ENCODE measurements at regions not wholly inside any gene's neighbourhood (a gene's known extent, or its start where the extent isn't known, plus 50 kb on each side); places are given as distances from the start of the nearest gene placed in this dataset.

GRCh38 chrX:5802391-5802790 is 426.3 kb downstream of the NLGN4X start:
- no peak for DNase-seq
- Histone ChIP-seq H3K9me3 (no peaks in the 10 kb centered on the region), H3K27me3 (no peaks in the 10 kb centered on the region), H3K4me1 (no peaks in the 10 kb centered on the region), H3K4me3 (no peak overlapping the region), H3K27ac (no peak overlapping the region), H3K36me3 (no peaks in the 10 kb centered on the region)
- intact Hi-C loops (cut with DNase I; ENCODE audit: low total_unique reads): no loop called here
- no peak for TF ChIP-seq CTCF (IDR thresholded peaks at IDR 0.05)
- no peak for TF ChIP-seq POLR2A (IDR thresholded peaks at IDR 0.05)

GRCh38 chrX:5791721-5792120 is 436.9 kb downstream of the NLGN4X start:
- no peak overlapping the region for H3K27ac ChIP-seq
- H3K36me3 ChIP-seq: no peaks in the 10 kb centered on the region
- no peak for TF ChIP-seq CTCF (IDR thresholded peaks at IDR 0.05)
- no peak for TF ChIP-seq POLR2A (IDR thresholded peaks at IDR 0.05)
- intact Hi-C loops (cut with DNase I; ENCODE audit: low total_unique reads): no loop called here
- no peak overlapping the region for H3K4me3 ChIP-seq
- no peaks in the 10 kb centered on the region for H3K4me1 ChIP-seq
- H3K27me3 ChIP-seq: no peaks in the 10 kb centered on the region
- no peaks in the 10 kb centered on the region for H3K9me3 ChIP-seq
- no peak for DNase-seq

GRCh38 chrX:5788910-5789309 is 439.8 kb downstream of the NLGN4X start:
- Histone ChIP-seq H3K36me3 (no peaks in the 10 kb centered on the region), H3K27me3 (no peaks in the 10 kb centered on the region), H3K27ac (no peak overlapping the region), H3K4me3 (no peak overlapping the region), H3K9me3 (no peaks in the 10 kb centered on the region), H3K4me1 (no peaks in the 10 kb centered on the region)
- intact Hi-C loops (cut with DNase I; ENCODE audit: low total_unique reads): no loop called here
- TF ChIP-seq CTCF (IDR thresholded peaks at IDR 0.05) (no peak), POLR2A (IDR thresholded peaks at IDR 0.05) (no peak)
- DNase-seq: no peak

- H3K27me3 ChIP-seq: no peaks in the 10 kb centered on the region
- no peak overlapping the region for H3K4me3 ChIP-seq
- TF ChIP-seq POLR2A (IDR thresholded peaks at IDR 0.05) (no peak), CTCF (IDR thresholded peaks at IDR 0.05) (no peak)
- no peaks in the 10 kb centered on the region for H3K9me3 ChIP-seq
- intact Hi-C loops (cut with DNase I; ENCODE audit: low total_unique reads): no loop called here
- DNase-seq: no peak
- H3K4me1 ChIP-seq: no peaks in the 10 kb centered on the region
- no peaks in the 10 kb centered on the region for H3K36me3 ChIP-seq
- H3K27ac ChIP-seq: no peak overlapping the region
Measured at GRCh38 chrX:5780821-5781220, 447.8 kb downstream of the NLGN4X start.

- intact Hi-C loops (cut with DNase I; ENCODE audit: low total_unique reads): no loop called here
- no peaks in the 10 kb centered on the region for H3K4me1 ChIP-seq
- H3K27me3 ChIP-seq: no peaks in the 10 kb centered on the region
- TF ChIP-seq CTCF (IDR thresholded peaks at IDR 0.05): no peak
- TF ChIP-seq POLR2A (IDR thresholded peaks at IDR 0.05): no peak
- no peak overlapping the region for H3K27ac ChIP-seq
- no peak overlapping the region for H3K4me3 ChIP-seq
- H3K9me3 ChIP-seq: no peaks in the 10 kb centered on the region
- H3K36me3 ChIP-seq: no peaks in the 10 kb centered on the region
- DNase-seq: no peak
Measured at GRCh38 chrX:5775846-5776430, 452.7 kb downstream of the NLGN4X start.

Measured in uterus (tissue), 3 donors.